ENCODE measurements at regions not wholly inside any gene's neighbourhood (a gene's known extent, or its start where the extent isn't known, plus 50 kb on each side); places are given as distances from the start of the nearest gene placed in this dataset.

DNA sequence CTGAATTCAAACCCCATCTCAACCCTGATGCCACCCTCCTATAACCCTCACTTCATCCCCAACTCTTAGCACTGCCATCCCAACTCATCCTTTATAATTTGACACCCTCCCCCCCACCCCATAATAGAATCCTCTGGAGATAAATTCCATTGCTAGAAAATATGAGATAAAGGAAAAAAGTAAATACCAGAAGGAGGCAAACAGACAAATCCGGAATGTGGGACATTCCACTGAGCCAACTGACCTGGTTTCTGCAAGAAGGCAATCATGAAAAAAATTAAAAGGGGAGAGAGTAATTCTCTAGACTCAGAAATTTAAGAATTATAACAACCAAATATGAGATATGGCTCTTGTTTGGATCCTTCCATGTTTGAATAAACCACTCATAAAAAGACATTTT lies 132.4 kb downstream of the CYP26B1 start:
- TF ChIP-seq POLR2A (IDR thresholded peaks at IDR 0.05; ENCODE audit: low read depth, low read length) (no peak), POLR2AphosphoS5 (IDR thresholded peaks at IDR 0.05; ENCODE audit: low read depth, low read length) (no peak), TAF1 (IDR thresholded peaks at IDR 0.05; ENCODE audit: borderline replicate concordance, low read depth, low read length) (no peak)
